Liver (tissue), 3 donors: ENCODE measurements at regions not wholly inside any gene's neighbourhood (a gene's known extent, or its start where the extent isn't known, plus 50 kb on each side); places are given as distances from the start of the nearest gene placed in this dataset.

Experiments used
- RAD21 ChIP-seq, 2 donors: IDR thresholded peaks; 2 replicates each; pipeline ENCODE4 v1.6.1; 2016; ENCODE audit warnings: antibody characterized with exemption in 2 of 2, mild to moderate bottlenecking in 2 of 2
- SP1 ChIP-seq: IDR thresholded peaks from 2 replicates; pipeline ENCODE4 v1.6.1; 2018; ENCODE audit warnings: antibody characterized with exemption, mild to moderate bottlenecking
- TF ChIP-seq, protein P1 (sequence below): fragments of 150-350 bp; IDR thresholded peaks from 2 replicates; pipeline ENCODE4 v1.5.1; 2017; ENCODE audit warnings: improper control_type of control experiment, low read depth, low read length; ENCODE audit not compliant: missing input control
- donor health status: healthy.
- donor health status: healthy.

DNA sequence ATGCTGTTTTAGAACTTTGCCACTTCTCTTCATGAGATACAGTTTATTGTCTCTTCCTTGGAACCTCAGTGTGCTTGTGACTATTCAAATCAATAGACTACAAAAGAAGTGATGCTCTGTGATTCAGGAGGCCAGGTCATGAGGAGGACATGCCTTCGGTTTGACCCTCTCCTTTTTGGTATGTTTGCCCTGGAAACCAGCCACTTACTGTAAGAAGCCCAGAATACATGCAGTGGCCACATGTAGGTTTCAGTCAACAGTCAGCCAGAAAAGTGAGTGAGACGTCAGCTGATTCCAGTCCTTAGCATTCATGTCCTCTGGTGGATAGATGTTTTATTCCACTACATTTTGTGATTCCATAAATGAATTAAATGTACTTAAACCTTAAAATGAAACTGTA is 328.7 kb downstream of the PCDH18 start:
- TF ChIP-seq, protein P1, sequence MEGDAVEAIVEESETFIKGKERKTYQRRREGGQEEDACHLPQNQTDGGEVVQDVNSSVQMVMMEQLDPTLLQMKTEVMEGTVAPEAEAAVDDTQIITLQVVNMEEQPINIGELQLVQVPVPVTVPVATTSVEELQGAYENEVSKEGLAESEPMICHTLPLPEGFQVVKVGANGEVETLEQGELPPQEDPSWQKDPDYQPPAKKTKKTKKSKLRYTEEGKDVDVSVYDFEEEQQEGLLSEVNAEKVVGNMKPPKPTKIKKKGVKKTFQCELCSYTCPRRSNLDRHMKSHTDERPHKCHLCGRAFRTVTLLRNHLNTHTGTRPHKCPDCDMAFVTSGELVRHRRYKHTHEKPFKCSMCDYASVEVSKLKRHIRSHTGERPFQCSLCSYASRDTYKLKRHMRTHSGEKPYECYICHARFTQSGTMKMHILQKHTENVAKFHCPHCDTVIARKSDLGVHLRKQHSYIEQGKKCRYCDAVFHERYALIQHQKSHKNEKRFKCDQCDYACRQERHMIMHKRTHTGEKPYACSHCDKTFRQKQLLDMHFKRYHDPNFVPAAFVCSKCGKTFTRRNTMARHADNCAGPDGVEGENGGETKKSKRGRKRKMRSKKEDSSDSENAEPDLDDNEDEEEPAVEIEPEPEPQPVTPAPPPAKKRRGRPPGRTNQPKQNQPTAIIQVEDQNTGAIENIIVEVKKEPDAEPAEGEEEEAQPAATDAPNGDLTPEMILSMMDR = no peak
- TF ChIP-seq RAD21 (IDR thresholded peaks at IDR 0.05) (no peak), SP1 (no peak)
